ENCODE measurements at regions not wholly inside any gene's neighbourhood (a gene's known extent, or its start where the extent isn't known, plus 50 kb on each side); places are given as distances from the start of the nearest gene placed in this dataset.
"Not testable (repeated sequence)": the region's sequence is repeated elsewhere in the genome, so short reads cannot be mapped to it uniquely, and the experiment has no call there.

DNA sequence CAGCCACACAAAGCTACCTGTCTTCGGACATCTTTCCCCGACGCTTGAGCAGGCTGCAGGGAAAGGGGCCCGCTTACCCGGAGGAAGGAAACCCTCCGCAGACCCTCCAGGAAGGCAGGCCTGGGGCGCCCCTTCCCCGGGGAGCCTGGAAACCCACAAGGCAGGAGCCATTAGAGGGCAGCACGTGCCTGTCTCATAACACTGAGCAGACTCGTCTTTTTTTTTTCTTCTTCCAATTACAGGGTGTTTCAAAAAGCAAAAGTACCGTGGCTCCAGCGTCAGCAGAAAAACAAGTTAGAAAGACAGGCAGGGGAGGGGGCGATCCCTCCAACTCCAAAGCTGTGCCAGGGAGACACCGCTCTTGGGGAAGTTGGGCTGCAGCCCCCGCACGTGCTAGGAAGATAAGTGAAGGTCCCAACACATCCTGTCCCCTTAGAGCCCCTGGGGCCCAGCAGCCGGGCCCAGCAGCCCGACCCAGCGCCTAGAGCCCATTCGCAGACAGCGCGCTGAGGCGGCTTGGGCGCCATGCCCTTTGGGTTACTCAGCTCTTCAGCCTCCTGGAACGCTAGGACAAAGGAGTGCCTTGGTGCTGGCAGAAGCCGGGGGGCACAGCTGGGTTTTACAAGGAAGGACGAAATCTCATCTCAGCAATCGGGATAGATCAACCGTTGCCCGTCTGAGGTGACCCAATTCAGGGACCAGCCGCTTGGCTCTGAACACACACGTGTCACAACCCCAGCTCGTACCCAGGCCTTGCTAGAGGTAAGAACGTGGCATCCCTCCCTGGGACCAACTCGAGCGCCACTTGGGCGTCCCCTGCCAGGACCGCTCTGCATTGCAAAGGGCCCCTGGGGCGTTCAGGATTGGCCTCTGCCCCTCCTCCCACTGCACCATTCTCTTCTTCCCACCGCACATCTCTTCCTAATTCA, 136.3 kb downstream of the LY86 start:
- DNase-seq (ENCODE audit: low read depth in 2 of 2, low spot score in 1 of 2), result peak in 1 of 2 donors; percentile 9

DNA sequence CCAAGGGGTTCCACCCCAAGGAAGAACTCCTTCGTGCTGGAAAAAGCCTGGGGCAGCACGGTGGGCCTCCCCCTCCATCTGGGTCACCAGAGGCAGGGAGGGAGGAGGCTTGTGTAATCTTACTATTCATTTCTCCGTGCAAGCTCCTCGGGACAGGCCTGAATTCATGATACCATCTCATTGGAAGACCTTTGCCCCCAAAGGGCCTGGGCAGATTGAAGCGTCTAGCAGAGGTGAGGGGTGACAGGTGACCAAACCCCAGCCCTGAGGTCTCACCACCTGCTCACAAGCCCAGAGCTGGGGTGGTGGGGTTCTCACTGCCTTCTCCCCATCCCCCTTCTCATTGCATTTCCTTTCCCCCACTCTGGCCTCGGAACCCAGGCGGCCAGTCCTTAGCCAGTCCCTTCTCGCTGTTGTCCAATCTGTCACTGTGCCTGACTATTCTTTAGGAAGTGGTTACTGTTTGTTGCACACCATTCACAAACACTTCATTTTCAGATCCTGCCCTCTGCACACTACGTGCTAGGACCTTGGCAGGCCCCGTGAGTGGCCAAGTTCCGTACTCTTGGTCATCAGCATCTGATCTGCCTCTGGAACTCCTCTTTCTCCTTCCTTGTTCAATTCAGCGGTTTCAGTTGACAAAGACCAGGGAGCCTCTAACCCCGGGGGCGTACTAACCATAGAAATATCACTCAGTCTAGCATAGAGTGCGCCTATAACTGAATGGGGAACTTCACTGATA, 137.1 kb downstream of the LY86 start:
- no peak for DNase-seq (ENCODE audit: low read depth in 2 of 2, low spot score in 1 of 2)

DNA sequence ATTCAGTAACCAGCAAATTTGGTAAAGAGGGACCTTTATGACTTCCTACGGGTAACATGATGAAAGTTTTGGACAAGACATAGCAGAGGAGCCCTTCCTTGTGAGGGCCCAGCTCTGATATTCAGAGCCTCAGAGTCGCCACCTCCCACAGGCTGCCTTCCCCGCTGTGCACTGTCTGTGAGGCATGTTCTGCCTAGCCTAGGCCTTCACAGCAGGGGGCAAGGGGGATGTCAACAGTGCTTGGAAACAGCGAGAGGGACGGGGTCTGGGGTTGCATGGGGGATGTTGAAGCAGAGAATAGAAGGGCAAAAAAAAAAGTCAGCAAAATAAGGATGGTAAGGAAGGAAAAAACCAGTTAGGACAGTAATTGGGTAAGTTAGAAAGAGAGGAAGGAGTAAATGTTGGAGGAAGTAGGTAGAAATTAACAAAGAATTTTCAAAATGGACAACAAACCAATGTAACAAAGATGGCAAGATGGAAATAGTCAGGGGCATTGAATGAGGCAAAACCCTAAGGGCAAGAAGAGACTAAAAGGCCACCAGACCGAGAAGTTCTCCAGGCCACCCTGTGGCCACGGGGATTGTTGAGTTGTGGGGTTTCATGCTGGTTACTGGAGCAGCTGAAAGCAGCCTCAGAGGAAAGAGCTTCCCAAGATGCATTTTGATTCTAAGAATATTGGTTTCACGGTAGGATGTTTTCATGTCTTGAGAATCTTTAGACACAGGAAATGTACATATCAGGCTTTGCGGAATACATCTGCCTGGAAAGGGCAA, 139.8 kb downstream of the LY86 start:
- DNase-seq (ENCODE audit: low read depth in 2 of 2, low spot score in 1 of 2), result no peak

DNA sequence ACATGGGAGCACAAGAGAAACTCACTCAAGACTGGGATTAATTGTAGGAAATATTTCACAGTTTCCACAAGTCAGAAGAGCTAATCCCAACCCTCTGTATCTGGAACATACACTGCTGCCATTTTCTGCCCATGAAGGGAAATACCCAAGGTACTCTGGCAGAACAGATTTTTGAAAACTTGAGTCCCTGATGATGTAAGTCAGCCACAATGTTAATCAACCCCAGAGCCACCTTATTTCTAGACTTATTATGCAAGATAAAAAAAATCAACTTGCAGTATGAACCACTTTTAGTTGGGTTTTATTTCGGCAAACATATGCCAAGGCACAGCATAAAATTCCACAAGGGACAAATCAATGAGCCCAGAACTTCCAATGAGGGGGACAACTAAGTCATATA, 141.5 kb downstream of the LY86 start:
- DNase-seq (ENCODE audit: low read depth in 2 of 2, low spot score in 1 of 2), result no peak

DNA sequence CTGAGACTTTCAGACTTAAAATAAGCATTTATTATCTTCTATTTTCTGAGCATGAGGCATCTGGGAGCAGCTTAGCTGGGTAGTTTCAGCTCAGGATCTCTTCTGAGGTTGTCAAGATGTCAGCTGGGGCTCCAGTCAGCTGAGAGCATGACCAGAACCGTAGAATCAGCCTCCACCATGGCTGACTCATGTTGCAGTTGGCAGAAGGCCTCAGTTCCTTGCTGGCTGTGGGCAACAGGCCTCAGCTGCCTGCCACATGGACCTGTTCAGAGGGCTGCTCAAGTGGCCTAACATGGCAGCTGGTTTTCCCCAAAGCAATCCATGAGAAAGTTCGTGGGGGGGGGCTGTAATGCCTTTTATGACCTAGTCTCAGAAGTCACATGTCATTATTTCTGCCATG, 142.3 kb downstream of the LY86 start:
- DNase-seq (ENCODE audit: low read depth in 2 of 2, low spot score in 1 of 2), result no peak

DNA sequence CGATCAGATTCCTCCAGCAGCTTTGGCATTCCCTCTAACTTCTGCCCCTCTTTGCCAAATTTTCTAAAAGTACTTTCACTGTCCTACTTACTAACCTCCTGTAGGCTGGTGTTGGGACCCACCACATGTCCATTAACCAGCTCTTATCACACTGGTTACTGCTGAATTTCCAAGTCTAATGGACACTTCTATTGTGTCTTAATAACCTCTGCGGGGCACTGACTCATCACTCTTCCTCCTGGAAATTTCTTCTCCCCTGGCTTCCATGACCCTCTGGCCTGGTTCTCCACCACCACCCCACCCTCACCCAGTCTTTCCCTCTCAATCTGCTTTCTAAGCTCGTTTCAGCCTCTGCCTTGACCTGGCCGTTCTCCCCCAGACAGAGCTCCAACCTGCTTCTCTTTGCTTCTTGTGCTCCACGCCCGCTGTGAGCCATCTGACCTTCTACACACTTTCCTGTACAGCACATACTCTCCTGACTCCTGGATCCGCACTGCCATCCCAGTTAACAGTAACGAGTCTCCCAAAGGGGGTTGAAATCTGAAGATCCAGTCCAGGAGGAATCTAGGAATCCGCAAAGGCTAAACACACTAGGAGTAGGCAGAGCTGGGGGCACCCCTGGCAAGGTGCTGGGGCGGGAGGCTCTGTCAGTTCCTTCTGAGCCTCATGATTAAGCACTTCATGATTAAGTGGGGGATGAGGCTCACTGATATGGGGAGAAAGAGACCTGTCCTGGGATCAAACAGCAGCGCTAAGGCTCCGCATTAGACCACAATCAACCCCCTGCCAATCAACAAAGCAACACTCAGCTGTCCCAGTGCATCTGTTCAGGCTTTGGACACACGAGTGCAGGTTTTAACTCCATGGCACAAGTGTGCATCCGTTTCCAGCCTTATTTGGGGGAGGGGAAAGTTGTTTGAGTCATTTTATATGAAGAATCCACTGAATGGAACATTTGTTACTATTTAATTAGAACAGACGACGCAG, 146.3 kb downstream of the LY86 start:
- no peak for DNase-seq (ENCODE audit: low read depth in 2 of 2, low spot score in 1 of 2)

DNA sequence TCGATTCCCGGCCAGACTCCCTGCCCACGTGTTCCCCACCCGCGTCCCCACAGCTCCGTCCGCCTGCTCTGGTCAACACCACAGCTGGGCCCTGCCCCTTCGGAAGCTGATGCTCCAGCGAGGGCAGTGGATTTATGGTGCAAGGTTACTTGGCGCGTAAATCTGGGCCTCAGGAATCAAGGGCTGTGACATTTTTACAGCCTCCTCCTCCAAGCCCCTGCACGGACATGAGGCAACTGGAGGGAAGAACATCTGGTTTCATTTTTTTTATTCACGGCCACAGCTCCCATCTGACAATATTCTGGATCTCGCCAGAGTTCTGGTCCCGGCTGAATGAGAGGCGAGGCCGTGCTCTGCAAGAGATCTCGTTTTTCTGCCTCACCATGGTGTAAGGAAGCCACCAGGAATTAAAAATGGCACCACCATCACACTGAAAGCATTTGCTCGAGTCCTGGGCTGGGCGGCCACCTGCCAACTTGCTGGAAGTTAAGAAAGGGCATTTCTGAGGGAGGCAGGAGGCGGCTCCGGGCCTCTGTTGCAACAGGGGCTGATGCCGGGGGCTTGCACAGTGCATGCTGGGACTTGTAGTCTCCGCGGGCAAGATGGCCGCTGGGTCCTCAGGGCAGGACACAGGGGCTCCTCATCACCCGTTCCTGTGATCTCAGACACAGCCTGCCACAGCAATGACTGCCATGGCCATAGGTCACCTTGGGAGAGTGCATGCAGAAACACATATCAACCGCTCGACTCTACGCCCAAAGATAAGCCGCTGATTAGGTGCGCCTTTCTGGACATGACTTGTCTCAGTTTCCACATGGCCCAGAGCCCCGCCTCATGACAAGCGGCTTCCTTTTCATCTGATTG, 148.5 kb downstream of the LY86 start:
- DNase-seq (ENCODE audit: low read depth in 2 of 2, low spot score in 1 of 2), result no peak

DNA sequence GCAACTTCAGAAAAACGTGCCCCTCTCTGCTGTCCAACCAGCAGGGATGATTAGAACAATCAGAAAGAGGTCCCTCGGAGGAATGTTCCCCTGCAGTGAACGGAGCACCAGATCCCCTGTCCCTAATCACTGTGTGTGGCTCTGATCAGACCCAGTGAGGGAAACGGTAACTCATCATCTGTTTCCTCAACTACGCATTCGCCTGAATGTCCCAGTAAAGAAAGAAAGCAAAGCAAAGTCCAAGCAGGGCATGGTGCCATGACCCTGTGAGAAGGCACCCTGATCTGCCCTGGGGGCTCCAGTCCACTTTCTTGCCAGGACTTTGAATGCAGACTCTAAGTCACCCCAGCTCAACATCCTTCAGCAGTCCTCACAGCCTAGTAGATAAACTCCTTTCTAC, 149.2 kb downstream of the LY86 start:
- no peak for DNase-seq (ENCODE audit: low read depth in 2 of 2, low spot score in 1 of 2)

DNA sequence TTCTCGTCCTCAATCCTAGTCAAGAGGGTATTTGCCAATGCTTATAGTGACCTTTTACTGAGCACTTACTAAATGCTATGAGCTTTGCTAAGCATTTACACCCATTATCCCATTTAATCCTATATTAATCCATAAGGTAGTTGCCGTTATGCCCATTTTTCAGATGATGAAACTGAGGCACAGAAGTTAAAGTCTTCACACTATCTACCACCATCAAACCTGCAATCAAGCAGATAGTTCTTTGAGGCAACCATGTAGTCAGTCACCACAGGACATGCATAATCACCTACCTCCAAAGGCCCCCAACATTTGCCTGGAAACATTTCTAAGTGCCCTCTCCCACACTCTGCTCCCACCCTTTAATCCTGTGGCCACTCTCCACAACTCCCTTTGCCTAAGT, 149.6 kb downstream of the LY86 start:
- DNase-seq (ENCODE audit: low read depth in 2 of 2, low spot score in 1 of 2), result no peak

DNA sequence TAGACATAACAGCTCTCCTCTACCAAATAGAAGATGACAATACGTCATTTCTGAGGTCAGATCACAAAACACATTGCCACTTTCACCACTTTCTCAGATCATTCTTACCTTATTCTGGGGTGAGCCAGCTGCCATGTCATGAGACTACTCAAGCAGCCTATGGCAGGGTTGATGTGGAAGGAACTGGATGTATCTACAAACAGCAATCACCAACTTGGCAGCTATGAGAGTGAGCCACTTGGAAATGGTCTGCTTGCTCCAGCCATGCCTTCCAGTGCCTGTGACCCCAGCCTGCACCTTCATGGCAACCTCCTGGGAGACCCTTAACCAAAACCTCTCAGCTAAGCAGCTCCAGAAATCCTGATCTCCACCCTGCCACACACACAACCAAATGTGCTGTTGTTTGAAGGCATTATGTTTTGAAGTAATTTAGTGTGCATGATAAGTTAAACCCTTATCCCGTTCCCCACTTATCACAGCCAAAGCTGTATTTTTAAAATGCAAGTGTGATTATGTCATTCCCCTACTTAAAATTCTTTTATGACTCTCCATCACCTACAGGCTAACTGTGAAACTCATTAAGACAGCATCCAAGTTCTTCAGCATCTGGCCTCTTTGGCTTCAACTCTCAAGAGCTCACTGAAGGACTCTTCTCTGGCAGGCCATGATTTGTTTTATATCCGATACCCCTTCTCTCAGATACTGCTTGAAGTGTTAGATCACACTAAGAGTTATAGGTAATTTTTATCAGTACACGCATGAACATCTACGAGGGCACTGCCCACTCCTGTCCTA, 150.6 kb downstream of the LY86 start:
- DNase-seq (ENCODE audit: low read depth in 2 of 2, low spot score in 1 of 2), result no peak

DNA sequence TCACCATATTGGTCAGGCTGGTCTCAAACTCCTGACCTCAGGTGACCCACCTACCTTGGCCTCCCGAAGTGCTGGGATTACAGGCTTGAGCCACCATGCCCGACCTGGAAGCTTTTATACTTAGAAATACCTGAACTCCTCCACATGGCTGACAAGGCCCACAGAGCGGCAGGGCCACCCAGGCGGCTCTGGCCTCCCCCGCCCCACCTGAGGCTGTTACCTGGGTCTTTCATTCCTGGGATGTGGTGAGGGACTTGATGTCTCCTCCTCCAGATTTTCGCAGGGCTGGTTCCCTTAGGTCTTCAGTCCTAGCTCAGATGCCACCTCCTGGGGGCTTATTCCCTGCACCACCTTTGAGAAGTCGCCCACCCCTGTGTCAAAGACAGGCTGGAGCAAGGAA, 152.1 kb downstream of the LY86 start:
- no peak for DNase-seq (ENCODE audit: low read depth in 2 of 2, low spot score in 1 of 2)

DNA sequence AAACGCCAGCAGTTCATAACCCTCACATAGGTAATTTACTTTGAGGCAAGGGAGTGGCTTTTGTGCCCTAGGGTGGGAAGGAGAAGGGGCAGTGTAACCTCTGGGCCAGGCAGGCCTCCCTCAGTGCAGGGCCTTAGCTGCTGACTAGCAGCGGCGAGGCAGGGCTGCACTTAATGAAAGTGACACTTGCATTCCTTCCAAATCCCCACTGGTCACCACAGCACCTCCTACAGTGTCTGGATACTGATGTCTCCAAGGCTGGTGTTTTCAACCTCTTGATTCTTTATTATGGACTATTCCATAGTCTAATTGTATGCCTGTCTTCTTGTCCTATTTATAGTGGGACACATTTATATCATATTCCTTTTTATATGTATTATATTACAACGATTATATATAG, 152.7 kb downstream of the LY86 start:
- no peak for DNase-seq (ENCODE audit: low read depth in 2 of 2, low spot score in 1 of 2)

DNA sequence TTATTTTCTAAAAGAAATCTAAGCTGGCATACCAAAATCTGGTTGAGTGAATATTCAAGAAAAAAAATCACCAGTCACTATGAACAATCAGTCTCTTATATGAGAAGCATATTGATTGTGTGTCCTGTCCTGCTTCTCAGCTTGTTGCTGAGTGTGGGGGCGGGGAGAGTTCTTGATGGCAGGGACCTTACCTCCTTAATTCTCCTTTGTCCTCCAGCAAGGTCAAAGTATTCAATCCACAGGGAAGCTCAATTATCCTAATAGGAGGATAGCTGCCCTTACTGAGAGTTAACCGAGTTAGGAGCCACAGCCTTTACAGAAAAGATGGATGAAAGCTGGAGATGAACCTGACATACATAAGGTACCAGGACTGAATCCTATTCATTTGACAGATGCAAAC, 154.0 kb downstream of the LY86 start:
- DNase-seq (ENCODE audit: low read depth in 2 of 2, low spot score in 1 of 2), result no peak

DNA sequence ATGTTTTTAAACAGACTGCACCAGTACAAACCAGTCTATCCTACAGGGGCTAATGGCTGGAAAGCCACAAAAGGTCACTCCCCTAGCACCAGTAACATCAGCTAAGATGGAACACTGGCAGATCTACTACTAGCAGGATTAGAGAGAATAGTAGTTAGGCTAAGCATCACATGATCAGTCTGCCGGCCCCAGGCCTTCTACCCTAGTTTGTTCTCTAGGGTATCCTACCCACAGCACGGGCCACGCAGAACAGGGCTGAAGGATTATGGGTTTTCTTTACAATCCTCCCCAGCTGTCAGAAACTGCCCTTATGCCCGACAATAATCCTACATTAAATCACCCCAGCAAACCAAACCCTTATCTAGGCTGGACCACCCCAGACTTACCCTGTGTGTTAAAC, 156.0 kb downstream of the LY86 start:
- no peak for DNase-seq (ENCODE audit: low read depth in 2 of 2, low spot score in 1 of 2)

DNA sequence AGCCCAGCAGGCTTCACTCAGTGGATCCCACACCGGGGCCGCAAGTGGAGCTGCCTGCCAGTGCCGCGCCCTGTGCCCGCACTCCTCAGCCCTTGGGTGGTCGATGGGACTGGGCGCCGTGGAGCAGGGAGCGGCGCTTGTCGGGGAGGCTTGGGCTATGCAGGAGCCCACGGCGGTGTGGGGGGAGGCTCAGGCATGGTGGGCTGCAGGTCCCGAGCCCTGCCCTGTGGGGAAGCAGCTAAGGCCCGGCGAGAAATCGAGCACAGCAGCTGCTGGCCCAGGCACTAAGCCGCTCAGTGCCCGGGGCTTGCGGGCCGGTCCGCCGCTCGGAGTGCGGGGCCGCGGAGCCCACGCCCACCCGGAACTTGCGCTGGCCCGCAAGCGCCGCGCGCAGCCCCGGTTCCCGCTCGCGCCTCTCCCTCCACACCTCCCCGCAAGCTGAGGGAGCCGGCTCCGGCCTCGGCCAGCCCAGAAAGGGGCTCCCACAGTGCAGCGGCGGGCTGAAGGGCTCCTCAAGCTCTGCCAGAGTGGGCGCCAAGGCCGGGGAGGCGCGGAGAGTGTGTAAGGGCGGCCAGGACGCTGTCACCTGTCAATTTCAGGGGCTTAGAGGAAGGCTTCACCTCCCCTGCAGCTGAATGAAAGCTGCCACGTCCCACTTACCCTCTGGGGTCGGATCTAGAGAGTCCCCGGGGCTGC, 157.3 kb downstream of the LY86 start:
- not testable (repeated sequence) for DNase-seq (ENCODE audit: low read depth in 2 of 2, low spot score in 1 of 2)

DNA sequence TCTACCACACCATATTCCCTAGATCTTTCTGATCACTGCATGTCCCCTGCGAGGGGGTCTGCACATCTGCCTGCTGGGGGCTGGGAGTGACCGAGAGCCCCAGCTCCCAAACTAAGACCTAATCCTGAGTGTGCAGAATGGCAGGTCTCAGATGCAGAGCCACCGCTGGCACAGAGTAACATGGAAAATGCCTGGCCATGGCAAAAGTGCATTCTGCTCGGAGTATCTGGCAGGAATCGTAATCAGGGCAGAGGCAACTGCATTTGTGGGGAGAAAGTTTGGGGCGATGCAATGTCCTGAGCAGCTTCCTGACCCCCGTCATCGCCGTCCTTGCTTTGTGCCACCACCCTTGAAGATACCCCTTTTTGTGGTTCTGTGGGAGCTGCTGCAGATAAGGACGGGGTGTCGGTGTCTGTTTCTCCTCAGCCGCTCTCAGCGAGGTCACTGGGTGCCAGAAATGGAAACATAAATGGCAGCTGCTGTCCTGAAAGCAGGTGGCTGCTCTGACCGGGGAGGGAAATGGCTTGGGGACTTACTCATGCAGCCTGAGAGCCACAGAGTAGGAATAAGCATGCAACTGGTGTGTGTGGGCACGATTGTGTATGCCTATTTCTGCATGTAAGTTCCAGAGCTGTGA, 157.9 kb downstream of the LY86 start:
- DNase-seq (ENCODE audit: low read depth in 2 of 2, low spot score in 1 of 2), result no peak

DNA sequence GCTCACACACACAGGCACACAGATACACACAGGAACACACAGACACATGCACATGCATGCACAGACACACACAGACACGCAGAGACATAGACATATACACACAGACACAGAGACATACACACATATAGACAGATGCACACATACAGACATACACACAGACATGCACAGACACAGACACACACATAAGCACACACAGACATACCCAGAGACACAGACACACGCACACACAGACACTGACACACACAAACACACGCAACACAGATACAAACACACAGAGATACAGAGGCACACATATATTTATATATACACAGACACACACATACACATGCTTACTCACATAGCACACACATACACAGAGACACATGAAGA, 158.4 kb downstream of the LY86 start:
- no peak for DNase-seq (ENCODE audit: low read depth in 2 of 2, low spot score in 1 of 2)

DNA sequence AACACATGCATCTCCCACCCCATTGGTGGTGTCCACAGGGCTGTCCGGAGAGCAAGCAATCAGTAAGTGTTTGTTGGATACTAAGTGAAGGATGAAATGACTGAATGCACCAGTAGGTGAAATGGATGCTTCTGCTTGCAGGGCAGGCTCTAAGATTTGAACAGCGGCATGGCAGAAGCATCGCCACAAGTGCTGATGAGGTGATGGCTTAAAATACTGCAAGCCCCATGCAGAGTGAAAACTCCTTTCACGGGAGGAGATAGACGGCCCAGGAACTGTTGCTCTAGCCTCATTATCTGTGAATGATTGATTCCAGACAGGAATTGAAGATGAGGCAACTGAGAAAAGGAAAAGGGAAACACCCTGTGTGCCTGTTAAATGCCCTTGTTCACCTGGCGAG, 158.9 kb downstream of the LY86 start:
- no peak for DNase-seq (ENCODE audit: low read depth in 2 of 2, low spot score in 1 of 2)

Measured in stimulated activated CD8-positive, alpha-beta memory T cell treated with anti-CD3 and anti-CD28 coated beads, Interleukin-4, amount 100 ng/mL, for 1 hour (primary cell).